GM12874 (cell line): ENCODE measurements at regions not wholly inside any gene's neighbourhood (a gene's known extent, or its start where the extent isn't known, plus 50 kb on each side); places are given as distances from the start of the nearest gene placed in this dataset.

Source experiments
- TF ChIP-seq, protein P1 (sequence below): IDR thresholded peaks from 2 replicates; pipeline ENCODE4 v1.5.1; 2011; ENCODE audit warnings: low read depth, mild to moderate bottlenecking, control low read depth, low read length, moderate library complexity; ENCODE audit not compliant: insufficient read depth

DNA sequence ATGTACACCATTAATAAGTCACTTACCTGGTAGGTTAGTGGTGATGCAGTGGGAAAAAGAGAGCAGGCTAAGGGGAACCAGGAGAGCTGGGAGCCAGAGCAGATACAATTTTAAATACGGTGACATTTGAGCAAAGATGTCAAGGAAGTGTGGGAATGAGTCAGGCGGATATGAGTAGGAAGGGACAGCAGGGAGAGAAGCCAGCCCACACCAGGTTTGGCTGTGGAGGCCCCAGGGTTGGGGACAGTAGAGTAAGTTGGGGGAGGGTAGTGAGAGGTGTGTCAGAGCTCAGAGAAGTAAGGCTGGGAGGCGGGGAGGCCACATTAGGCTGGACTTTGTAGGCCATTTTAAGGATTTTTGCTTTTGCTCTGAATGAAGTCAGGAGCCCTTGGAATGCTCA is 482.0 kb downstream of the DISC1 start:
- TF ChIP-seq, protein P1, sequence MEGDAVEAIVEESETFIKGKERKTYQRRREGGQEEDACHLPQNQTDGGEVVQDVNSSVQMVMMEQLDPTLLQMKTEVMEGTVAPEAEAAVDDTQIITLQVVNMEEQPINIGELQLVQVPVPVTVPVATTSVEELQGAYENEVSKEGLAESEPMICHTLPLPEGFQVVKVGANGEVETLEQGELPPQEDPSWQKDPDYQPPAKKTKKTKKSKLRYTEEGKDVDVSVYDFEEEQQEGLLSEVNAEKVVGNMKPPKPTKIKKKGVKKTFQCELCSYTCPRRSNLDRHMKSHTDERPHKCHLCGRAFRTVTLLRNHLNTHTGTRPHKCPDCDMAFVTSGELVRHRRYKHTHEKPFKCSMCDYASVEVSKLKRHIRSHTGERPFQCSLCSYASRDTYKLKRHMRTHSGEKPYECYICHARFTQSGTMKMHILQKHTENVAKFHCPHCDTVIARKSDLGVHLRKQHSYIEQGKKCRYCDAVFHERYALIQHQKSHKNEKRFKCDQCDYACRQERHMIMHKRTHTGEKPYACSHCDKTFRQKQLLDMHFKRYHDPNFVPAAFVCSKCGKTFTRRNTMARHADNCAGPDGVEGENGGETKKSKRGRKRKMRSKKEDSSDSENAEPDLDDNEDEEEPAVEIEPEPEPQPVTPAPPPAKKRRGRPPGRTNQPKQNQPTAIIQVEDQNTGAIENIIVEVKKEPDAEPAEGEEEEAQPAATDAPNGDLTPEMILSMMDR, result no peak

DNA sequence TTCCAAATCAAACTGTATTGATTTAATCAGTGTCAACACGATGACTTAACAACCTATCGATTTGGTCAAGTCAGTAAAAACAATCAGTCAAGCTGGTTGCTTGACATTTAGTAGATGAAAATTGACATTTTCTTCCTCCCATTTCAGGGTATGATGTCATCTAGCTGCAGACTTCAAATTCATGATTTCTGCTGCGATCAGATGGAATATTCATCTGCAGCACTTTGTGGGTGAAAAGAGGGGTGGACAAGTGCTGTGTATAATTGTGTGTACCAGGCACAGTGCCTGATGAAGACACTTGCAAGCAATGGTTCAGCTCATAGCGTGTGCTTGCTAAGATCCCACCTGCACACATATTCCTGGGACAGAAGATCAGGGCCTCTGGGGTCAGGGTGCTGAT is 479.8 kb downstream of the DISC1 start:
- TF ChIP-seq, protein P1, result no peak

DNA sequence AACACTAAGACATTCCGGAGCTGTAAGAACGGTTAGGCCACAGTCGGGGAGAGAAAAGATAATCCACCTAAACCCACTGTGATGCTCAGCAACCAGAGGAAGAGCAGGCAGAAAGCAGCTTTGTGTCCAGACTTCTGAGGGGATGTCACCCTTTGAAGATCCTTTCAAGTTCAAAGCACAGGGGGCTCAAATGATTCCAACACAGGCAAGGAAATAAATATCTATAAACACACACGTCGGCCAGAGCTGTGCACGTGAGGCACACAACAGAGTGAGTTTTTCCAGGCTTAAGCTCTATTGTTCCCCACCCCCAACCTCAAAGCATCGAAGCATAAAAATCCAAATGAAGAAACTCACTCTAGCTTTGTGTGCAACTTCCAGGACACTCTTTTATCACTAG is 479.0 kb downstream of the DISC1 start:
- TF ChIP-seq, protein P1, result no peak

DNA sequence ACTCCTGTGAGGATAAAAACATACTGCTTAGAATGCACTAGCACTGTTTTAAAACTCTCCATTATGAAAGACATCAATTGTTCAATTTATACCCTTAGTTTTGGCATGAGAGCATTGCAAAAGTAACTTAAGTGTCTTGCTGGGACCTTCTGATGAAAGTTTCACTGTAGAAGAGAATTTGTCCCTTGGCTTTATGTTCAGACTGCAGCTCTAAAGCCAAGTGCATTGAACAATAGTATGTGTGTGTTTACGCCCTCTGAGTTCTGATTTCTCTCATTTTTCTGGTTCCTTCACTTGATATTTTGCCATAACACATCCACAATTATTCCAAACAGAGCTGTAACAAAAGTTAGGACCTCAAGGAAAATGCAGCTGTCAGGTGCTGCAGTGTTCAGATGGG is 474.6 kb downstream of the DISC1 start:
- TF ChIP-seq, protein P1, result no peak

DNA sequence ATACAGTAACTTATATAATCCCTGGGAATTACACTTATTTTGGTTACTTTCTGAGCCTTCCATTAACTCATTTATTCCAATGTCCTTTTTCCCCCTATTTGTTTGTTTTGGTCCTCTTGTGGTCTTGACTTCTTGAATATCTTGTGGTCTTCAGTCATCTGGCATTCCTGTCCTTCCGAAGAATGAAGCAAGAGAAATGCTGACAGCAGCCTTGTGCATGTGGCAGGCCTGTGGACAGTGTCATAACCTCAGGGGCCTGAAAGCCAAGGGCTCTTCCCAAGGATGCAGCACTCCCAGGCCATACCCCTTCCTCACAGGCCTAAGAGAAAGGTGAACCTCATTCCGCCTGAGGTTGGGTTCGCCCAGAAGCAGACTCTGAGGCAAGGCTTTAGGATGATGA is 470.2 kb downstream of the DISC1 start:
- TF ChIP-seq, protein P1, result no peak
